GM12878 (cell line): ENCODE measurements at regions not wholly inside any gene's neighbourhood (a gene's known extent, or its start where the extent isn't known, plus 50 kb on each side); places are given as distances from the start of the nearest gene placed in this dataset.

Source experiments
- ATAC-seq: fragments of 200-7000 bp; cut with Tn5 transposase; 3 replicates; pipeline ENCODE4 v1.9.1; 2020; ENCODE audit warnings: mild to moderate bottlenecking, moderate library complexity
- BruUV-seq: library from RNA; stranded (reverse); fragments of 400-500 nt; replicated peaks from 2 replicates; lab custom pipeline; 2021; lab: Mats Ljungman, UMichigan
- CTCF ChIA-PET: fragments of 300-600 bp; sonication (Branson Sonifier 250); formaldehyde crosslinking; extraction: SDS; loops from one replicate; lab custom pipeline; 2021; ENCODE audit warnings: inconsistent platforms; lab: Yijun Ruan, JAX
- POLR2A ChIA-PET: fragments of 350-600 bp; formaldehyde crosslinking; extraction: SDS; loops from one replicate; lab custom pipeline; 2021; ENCODE audit warnings: inconsistent platforms; lab: Charles Lee
- RAD21 ChIA-PET: fragments of 300-600 bp; sonication (Branson Sonifier 250); formaldehyde crosslinking; loops from one replicate; lab custom pipeline; 2023; ENCODE audit warnings: antibody characterized with exemption; ENCODE audit not compliant: unreplicated experiment; lab: Charles Lee
- SMC1A ChIA-PET: fragments of 300-600 bp; sonication (Branson Sonifier 250); formaldehyde crosslinking; loops from one replicate; lab custom pipeline; 2023; ENCODE audit not compliant: unreplicated experiment, uncharacterized antibody; lab: Charles Lee
- DNase-seq: peaks from one replicate; pipeline ENCODE4 v3.0.0-alpha.2; 2011; ENCODE audit warnings: low read depth, low spot score
- FAIRE-seq: peaks from 3 replicates; lab custom pipeline; 2011; peaks lifted over from hg19 to GRCh38; lab: Jason Lieb, UNC
- H2AFZ ChIP-seq: 2 replicates; pipeline ENCODE4 v1.6.0; 2011; ENCODE audit warnings: low read depth, low read length, control low read depth; ENCODE audit not compliant: control insufficient read depth
- H3K27ac ChIP-seq: 2 replicates; pipeline ENCODE4 v1.5.1; 2011; ENCODE audit warnings: control low read depth; ENCODE audit not compliant: control insufficient read depth, insufficient read depth
- H3K27me3 ChIP-seq, 2 experiments: replicated peaks in 1 of 2; 2 replicates each; pipeline versions ENCODE4 v1.6.0 to v1.6.1; 2011; ENCODE audit warnings: low read length in 1 of 2; ENCODE audit not compliant: control insufficient read depth in 2 of 2, insufficient read depth in 2 of 2
- H3K36me3 ChIP-seq, 2 experiments: 2 replicates each; pipeline ENCODE4 v1.5.1; 2011; ENCODE audit warnings: low read length in 1 of 2; ENCODE audit not compliant: control insufficient read depth in 2 of 2, insufficient read depth in 2 of 2
- H3K4me1 ChIP-seq: 2 replicates; pipeline ENCODE4 v1.6.1; 2011; ENCODE audit warnings: mild to moderate bottlenecking, low read length, moderate library complexity, mixed read lengths; ENCODE audit not compliant: control insufficient read depth, insufficient read depth
- H3K4me2 ChIP-seq: 2 replicates; pipeline ENCODE4 v1.6.0; 2011; ENCODE audit warnings: control low read depth; ENCODE audit not compliant: control insufficient read depth, insufficient read depth
- H3K4me3 ChIP-seq: fragments of 200-600 bp; sonication (generic); 2 replicates; pipeline ENCODE4 v1.5.1; 2016
- H3K79me2 ChIP-seq: 2 replicates; pipeline ENCODE4 v1.6.0; 2011; ENCODE audit warnings: low read length; ENCODE audit not compliant: control insufficient read depth, insufficient read depth
- H3K9ac ChIP-seq: 2 replicates; pipeline ENCODE4 v1.8.0; 2011; ENCODE audit warnings: low read length, control low read depth, mixed read lengths; ENCODE audit not compliant: control insufficient read depth, insufficient read depth
- H3K9me3 ChIP-seq: replicated peaks from 3 replicates; pipeline ENCODE4 v1.5.1; 2011; ENCODE audit warnings: mild to moderate bottlenecking, low read length; ENCODE audit not compliant: control insufficient read depth, insufficient read depth
- H4K20me1 ChIP-seq: 2 replicates; pipeline ENCODE4 v1.6.0; 2011; ENCODE audit not compliant: control insufficient read depth, insufficient read depth
- ETV6 ChIP-seq, 2 experiments: fragments of 450-650 bp in 1 of 2; IDR thresholded peaks in 1 of 2; conservative IDR thresholded peaks in 1 of 2; 2 replicates each; pipeline ENCODE4 v1.6.1; 2014; ENCODE audit warnings: antibody characterized with exemption in 1 of 2, borderline replicate concordance in 1 of 2, low read depth in 1 of 2, mild to moderate bottlenecking in 1 of 2, moderate library complexity in 1 of 2
- JUNB ChIP-seq: IDR thresholded peaks from 2 replicates; pipeline ENCODE4 v1.6.1; 2016; ENCODE audit warnings: antibody characterized with exemption, mild to moderate bottlenecking
- MEF2A ChIP-seq: IDR thresholded peaks from 2 replicates; pipeline ENCODE4 v1.6.1; 2011; ENCODE audit warnings: low read depth, mild to moderate bottlenecking, low read length, moderate library complexity; ENCODE audit not compliant: insufficient read depth
- MEF2B ChIP-seq: fragments of 450-650 bp; IDR thresholded peaks from 2 replicates; pipeline ENCODE4 v1.6.1; 2018; ENCODE audit warnings: mild to moderate bottlenecking, moderate library complexity; ENCODE audit not compliant: partially characterized antibody, poor library complexity, severe bottlenecking
- RUNX3 ChIP-seq: IDR thresholded peaks from 2 replicates; pipeline ENCODE4 v1.6.1; 2012; ENCODE audit warnings: low read length, inconsistent platforms
- SPI1 ChIP-seq: IDR thresholded peaks from 2 replicates; pipeline ENCODE4 v1.6.1; 2011; ENCODE audit warnings: low read depth, mild to moderate bottlenecking, low read length, moderate library complexity, borderline replicate concordance; ENCODE audit not compliant: insufficient read depth
- TARDBP ChIP-seq: IDR thresholded peaks from 2 replicates; pipeline ENCODE4 v1.6.1; 2016; ENCODE audit warnings: borderline replicate concordance
- WGBS: methylation state at CpG from one replicate; pipeline ENCODE4 v1.1.6; 2016; ENCODE audit warnings: low lambda C conversion rate; ENCODE audit not compliant: insufficient replicate concordance, insufficient coverage; ENCODE audit errors: missing lambda C conversion rate; 5-methylcytosine and 5-hydroxymethylcytosine counted together
- in situ Hi-C: fragments of 300-500 bp; cut with MboI; formaldehyde crosslinking; loops from 9 replicates; pipeline ENCODE4 v1.14.3; 2018; ENCODE audit warnings: mixed read lengths
- intact Hi-C: fragments of 100-400 bp; cut with micrococcal nuclease; formaldehyde crosslinking; loops from one replicate; pipeline ENCODE4 v1.14.2; 2022; ENCODE audit not compliant: unreplicated experiment
- TF ChIP-seq, protein P1 (sequence below): IDR thresholded peaks from 2 replicates; pipeline ENCODE4 v1.6.1; 2012; ENCODE audit warnings: low read depth, low read length, improper control_type of control experiment

GRCh38 chr4:153089742-153090141 lies 114.5 kb upstream of the TRIM2 start:
- TF ChIP-seq JUNB (peak; percentile 7; the same call in 1 of the 2 replicates), MEF2B (no peak), MEF2A (0 out of 2 replicates have a peak, but pooled peaks have one; percentile 13), RUNX3 (peak; percentile 52; the same call in 1 of the 2 replicates)
- TF ChIP-seq, all 136 proteins: peak for 3
- Histone ChIP-seq H3K9ac (no peak overlapping the region), H3K4me1 (no peaks in the 10 kb centered on the region), H4K20me1 (no peaks in the 10 kb centered on the region), H3K27me3 (no peaks in the 10 kb centered on the region), H3K27ac (no peak overlapping the region), H3K36me3 (no peaks in the 10 kb centered on the region), H3K4me3 (no peak overlapping the region), H3K79me2 (no peaks in the 10 kb centered on the region), H3K4me2 (no peak overlapping the region), H3K9me3 (no peaks in the 10 kb centered on the region), H2AFZ (no peak overlapping the region)
- in situ Hi-C loops (loop anchor here (5.0 kb wide), 1 partner anchor 242 kb away; no protein-coding TSS in a partner anchor), intact Hi-C loops (loop anchor here (5.0 kb wide), 2 partner anchors 228 to 558 kb away; no protein-coding TSS in a partner anchor)
- no TSS peak for BruUV-seq
- DNase-seq: no peak
- RAD21 ChIA-PET: interaction anchor here (1.6 kb wide), 1 partner anchor 38 kb away, joined by 10 read pairs; no protein-coding TSS in a partner anchor
- no peak for ATAC-seq
- CTCF ChIA-PET: interaction anchor here (1.0 to 4.1 kb wide), 5 partner anchors 9 to 1290 kb away, joined by 3 to 27 read pairs (median 3); no protein-coding TSS in a partner anchor
- 7% methylated on average over 7 of the region's 7 CpGs for WGBS
- FAIRE-seq: no peak
- SMC1A ChIA-PET: interaction anchor here (0.9 to 3.6 kb wide), 6 partner anchors 11 to 311 kb away, joined by 3 to 22 read pairs (median 3); no protein-coding TSS in a partner anchor
- POLR2A ChIA-PET: interaction anchor here (1.1 kb wide), 1 partner anchor 38 kb away, joined by 3 read pairs; no protein-coding TSS in a partner anchor

DNA sequence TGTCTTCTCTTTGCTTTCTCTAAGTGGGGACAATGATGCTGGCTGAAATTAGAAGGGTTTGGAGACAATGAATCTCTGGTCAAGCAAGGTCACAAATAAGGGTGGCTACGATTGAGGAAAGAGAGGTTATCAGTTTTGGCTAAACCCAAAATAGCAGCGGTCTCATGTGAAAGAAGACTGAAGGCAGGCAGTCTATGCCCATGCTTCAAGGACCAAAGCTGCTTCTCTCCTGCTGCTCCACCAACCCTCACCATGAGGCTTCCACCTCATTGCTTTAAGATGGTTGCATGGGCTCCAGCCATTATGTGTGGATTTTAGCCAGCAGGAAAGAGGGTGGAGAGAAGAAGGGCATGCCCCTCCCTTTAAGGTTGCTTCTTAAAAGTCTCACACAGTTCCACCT lies 114.1 kb upstream of the TRIM2 start:
- no peaks in the 10 kb centered on the region for H3K4me1 ChIP-seq
- CTCF ChIA-PET: interaction anchor here (4.1 kb wide), 1 partner anchor 37 kb away, joined by 27 read pairs; no protein-coding TSS in a partner anchor
- H3K27ac ChIP-seq: no peak overlapping the region
- no peaks in the 10 kb centered on the region for H4K20me1 ChIP-seq
- H3K27me3 ChIP-seq: no peaks in the 10 kb centered on the region
- no peak overlapping the region for H2AFZ ChIP-seq
- no peaks in the 10 kb centered on the region for H3K36me3 ChIP-seq
- H3K79me2 ChIP-seq: no peaks in the 10 kb centered on the region
- no TSS peak for BruUV-seq
- FAIRE-seq (no peak), DNase-seq (no peak), ATAC-seq (no peak)
- intact Hi-C loops (no loop called here), in situ Hi-C loops (no loop called here)
- whole genome bisulfite sequencing: 4% methylated on average over 2 of the region's 2 CpGs
- POLR2A ChIA-PET: no interaction called here
- RAD21 ChIA-PET: interaction anchor here (1.6 kb wide), 1 partner anchor 38 kb away, joined by 10 read pairs; no protein-coding TSS in a partner anchor
- no peak overlapping the region for H3K4me3 ChIP-seq
- no peak overlapping the region for H3K9ac ChIP-seq
- H3K4me2 ChIP-seq: no peak overlapping the region
- no peak for TF ChIP-seq TARDBP
- no peak for TF ChIP-seq SPI1
- no peak for TF ChIP-seq ETV6 (conservative IDR thresholded peaks at IDR 0.05 in 1 of 2, IDR thresholded peaks at IDR 0.05 in 1 of 2; ENCODE audit: borderline replicate concordance in 1 of 2, low read depth in 1 of 2)
- TF ChIP-seq, protein P1, sequence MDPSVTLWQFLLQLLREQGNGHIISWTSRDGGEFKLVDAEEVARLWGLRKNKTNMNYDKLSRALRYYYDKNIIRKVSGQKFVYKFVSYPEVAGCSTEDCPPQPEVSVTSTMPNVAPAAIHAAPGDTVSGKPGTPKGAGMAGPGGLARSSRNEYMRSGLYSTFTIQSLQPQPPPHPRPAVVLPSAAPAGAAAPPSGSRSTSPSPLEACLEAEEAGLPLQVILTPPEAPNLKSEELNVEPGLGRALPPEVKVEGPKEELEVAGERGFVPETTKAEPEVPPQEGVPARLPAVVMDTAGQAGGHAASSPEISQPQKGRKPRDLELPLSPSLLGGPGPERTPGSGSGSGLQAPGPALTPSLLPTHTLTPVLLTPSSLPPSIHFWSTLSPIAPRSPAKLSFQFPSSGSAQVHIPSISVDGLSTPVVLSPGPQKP: no peak
- SMC1A ChIA-PET: interaction anchor here (1.7 to 3.6 kb wide), 2 partner anchors 37 to 243 kb away, joined by 7 to 22 read pairs; no protein-coding TSS in a partner anchor
- no peaks in the 10 kb centered on the region for H3K9me3 ChIP-seq
